HG03108 (cell line): ENCODE measurements at regions not wholly inside any gene's neighbourhood (a gene's known extent, or its start where the extent isn't known, plus 50 kb on each side); places are given as distances from the start of the nearest gene placed in this dataset.

Experiments used
- ATAC-seq: cut with Tn5 transposase; IDR thresholded peaks from one replicate; pipeline ENCODE4 v1.9.1; 2021; ENCODE audit warnings: moderate library complexity; ENCODE audit not compliant: unreplicated experiment

DNA sequence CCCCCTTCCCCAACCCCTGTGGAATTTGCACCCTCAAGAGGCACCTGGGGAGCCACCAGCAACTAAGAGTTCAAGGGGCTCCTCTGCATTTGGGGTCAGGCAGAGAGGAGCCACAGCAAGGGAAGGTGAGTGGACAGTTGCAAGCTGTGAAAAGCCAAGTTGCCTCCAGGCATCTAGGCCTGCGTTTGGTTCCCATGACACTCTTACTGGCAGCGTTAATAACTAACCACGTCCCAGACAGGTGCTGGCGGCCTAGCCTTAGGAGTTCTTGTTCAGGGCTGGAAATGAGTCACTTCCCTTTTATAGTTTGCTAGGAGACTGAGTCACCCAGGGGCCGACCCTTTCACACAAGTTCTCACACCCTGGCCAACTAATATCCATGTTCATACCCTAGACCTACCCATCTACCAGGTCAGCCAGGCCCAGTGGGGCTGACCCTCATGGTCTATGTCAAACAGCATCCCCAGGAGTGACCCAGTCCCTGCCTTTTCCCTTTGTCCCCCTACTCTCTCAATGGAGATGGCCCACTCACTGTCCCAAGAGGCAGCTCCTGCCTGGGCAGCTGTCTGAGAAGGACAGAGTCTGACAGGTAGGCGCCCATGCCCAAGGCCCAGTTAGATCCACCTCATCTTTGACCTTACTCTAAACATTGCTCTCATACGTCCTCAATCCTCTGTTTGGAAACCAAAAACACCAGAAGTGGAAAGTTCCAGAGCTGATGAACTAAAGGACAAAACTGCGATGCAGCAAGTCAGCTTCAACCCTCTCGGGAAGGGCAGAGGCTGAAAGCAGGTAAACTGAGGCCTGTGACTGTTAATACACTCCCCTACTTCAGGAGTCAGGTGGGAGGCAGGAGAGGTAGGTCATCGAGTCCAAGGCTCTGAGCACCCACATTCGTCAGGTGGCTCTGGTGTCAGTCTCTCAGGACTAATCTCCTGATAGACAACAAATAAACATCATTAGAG lies 300.6 kb downstream of the SOX9 start:
- peak; percentile 46 for ATAC-seq

- ATAC-seq = no peak
Observed at GRCh38 chr17:72422204-72422504, 301.3 kb downstream of the SOX9 start.

DNA sequence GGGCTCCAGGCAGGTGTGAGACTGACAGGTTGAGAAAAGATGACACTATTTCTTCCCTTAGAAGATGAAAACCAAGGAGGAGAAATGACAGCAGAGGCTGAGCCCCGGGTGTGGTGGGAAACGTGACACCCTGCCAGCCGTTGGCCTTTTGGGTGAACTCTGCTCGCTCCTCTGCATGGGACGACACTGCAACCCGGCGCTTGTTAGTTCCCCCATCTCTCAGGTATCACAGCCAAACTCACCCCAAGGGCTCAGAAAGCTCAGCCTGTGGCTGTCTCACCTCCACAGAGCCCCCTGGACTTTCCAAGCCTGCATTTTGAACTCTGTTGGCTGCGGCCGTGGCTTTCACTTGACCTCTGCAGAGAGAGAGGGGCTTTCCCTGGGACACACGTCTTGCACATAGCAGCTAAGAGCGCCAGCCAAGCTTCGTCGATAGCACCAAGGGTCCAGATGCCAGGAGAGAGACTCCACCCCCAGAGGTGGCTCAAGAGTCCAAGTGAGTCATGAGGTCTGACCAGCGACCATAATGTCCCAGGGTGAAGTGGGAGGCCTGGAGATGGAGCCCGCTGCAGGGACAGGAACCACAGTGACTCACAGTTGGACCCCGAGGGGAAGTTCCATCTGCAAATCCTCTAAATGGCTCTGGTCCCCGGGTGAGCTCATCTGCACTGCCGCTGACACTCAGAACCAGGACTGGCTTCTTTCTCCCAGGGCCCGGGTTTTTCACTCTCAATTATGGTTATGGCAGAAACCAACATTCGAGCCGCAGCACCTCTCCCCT lies 301.9 kb downstream of the SOX9 start:
- ATAC-seq = peak; percentile 38

GRCh38 chr17:72423286-72423589 lies 302.4 kb downstream of the SOX9 start:
- no peak for ATAC-seq

- no peak for ATAC-seq
Observed at GRCh38 chr17:72423718-72424117, 302.9 kb downstream of the SOX9 start.

- no peak for ATAC-seq
Observed at GRCh38 chr17:72424505-72425117, 303.8 kb downstream of the SOX9 start.

DNA sequence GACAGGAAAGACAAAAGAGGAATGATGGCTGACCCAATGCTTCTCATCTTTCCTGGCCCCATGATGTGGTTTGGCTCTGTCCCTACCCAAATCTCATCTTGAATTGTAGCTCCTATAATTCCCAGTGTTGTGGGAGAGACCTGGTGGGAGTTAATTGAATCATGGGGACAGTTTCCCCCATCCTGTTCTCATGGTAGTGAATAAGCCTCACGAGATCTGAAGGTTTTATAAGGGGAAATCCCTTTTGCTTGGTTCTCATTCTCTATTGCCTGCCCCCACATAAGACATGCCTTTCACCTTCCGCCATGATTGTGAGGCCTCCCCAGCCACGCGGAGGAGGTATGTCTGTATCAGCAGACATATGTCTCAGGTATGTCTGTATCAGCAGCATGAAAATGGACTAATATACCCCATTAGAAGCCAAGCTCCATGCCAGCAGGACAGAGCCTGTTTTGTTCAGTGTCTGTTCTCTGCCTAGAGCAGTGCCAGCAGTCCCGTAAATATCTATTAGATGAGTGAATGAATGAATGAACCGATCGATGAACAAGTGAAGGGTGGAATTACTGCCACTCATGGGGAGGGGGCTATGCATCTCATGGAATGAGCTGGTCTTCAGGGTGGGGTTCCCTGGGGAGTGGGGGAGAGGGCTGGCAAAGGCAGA lies 304.4 kb downstream of the SOX9 start:
- no peak for ATAC-seq

- ATAC-seq = no peak
Observed at GRCh38 chr17:72425794-72426168, 305.0 kb downstream of the SOX9 start.

DNA sequence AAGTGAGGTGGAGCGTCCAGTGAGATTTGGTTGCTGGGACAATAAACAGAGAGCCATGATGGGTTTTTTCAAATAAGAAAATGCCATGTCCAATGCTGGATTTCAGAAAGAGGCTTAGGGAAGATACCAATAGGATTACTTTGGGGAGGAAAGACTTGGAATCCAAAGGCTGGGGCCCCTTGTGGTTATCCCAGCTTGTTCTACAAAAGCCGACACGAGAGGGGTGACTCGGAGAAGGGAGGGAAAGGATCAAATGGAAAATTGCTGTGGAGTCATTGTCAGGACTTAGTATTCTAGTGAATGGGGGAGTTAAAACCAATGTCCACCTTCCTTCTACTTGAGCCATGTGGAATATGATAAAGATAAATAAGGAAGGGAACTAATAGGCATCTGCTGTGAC lies 305.5 kb downstream of the SOX9 start:
- no peak for ATAC-seq

DNA sequence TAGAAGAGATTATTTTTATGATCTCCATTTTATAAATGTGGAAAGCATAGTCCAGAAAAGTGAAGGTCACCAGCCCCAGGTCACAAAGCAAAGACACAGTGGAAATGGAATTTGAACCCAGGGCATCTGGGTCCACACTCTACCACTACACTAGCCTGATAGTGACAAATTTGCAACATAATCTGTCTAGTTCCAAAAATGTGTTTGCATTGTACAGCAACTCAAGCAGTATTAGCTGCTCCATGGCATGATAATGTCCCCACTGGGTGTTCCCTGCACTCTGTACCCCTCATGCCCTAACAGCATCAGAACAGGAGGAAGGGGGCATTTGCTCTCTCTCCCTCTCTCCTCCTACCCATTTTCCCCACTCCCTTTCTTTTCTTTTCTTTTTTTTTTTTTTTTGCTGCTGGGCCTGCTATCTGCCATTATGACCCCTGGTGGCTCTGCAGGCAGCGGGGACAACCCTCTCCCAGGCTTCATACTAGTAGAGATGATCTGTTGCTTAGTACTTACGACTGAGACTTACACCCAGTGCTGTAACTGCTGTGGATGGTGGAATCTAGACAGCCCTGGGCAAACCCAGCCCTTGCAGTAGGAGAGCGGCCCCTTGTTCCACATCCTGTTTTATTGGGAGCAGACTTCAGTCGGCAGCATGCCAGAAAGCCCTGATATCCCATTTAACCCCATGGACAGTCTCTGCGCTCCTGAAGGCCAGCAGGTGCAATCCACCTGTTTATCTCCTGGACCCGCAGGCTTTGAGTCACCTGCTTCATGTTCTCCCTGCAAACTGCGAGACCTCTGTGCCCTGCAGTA lies 306.3 kb downstream of the SOX9 start:
- ATAC-seq = no peak

- ATAC-seq = no peak
Observed at GRCh38 chr17:72427761-72428109, 306.9 kb downstream of the SOX9 start.

- no peak for ATAC-seq
Observed at GRCh38 chr17:72429066-72429638, 308.3 kb downstream of the SOX9 start.

- ATAC-seq = no peak
Observed at GRCh38 chr17:72430611-72431432, 310.0 kb downstream of the SOX9 start.

DNA sequence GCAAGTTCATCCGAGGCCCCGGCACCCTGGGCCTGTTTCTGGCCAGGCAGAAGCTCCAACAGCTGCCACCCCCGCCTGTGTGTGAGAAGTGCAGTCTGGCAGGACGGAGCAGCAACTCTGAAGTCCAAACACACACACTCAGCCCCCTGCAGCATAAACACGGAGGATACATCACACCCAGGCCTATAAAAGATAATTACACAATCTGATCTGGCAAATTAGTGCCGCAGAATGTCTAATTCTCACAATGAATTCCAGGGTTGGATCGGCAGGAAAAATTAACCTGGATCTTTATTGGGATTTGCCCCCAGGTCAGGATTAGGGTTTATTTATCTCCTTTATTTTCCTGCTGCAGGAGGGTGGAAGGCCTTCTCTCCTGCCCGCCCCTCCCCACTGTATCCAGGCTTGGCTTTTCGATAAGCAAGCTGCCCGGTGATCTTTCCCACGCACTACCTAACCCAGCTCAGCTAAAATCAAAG lies 311.4 kb downstream of the SOX9 start:
- no peak for ATAC-seq

DNA sequence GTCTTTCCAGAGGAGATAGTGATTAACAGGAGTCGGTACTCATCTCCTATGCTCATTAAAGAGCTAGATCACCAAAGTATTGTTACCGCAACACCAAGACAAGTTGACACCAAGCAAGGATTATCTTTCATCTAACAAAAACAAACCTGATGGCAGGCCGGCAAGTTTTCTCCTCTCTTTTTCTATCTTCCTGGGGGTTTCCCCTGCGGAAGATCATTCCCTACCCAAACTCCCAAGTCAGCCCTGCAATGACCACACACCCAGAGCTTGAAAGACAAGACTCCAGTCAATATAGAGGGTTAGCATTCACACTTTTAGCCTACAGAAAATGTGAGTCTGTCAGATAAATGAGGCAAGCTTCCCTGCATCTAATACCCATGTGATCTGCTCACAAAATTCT lies 312.1 kb downstream of the SOX9 start:
- ATAC-seq = no peak

DNA sequence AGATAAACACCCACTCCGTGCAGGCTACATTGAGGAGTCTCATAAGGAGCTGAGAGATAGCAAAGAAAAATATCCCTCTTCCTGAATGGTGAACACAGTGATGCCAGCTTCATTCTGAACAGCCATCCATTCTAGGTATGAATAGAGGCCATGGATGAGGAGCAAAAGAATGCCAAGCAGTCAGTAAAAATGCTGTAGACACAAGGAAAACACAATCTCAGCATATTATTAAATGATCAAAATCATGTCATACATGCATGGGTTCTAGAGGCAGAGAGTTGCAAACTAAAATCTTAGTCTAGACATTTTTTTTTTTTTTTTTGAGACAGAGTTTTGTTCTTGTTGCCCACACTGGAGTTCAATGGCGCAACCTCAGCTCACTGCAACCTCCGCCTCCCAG lies 313.0 kb downstream of the SOX9 start:
- no peak for ATAC-seq

- ATAC-seq = no peak
Observed at GRCh38 chr17:72434581-72434980, 313.8 kb downstream of the SOX9 start.

DNA sequence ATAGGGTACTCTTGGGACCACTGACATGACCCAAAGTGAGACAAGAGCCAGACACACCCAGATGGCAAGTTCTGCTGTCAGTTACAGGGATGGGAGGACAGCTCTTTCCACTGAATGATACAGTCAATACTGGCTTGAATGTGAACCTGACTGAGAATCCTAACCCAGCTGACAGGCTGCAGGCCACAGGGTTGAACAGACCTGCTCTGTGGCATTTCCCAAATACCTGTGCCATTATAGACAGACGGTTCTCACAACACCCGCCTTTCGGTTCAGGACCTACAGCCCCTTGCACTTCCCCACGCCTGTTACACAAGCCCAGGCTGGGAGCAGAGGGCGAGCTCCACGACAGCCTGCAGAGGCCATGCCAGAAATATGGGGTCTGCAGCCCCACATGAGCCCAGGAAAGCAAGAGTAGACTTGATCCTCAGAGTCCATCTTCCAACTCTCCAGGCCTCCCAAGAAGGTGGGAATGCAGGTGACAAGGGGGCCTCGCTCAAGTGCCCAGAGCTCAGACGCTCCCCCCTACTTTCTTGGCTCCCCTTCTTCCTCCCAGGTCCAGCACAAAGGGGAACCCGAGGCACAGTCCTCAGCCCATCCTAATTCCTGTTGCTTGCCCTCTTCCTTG lies 314.3 kb downstream of the SOX9 start:
- ATAC-seq = no peak

DNA sequence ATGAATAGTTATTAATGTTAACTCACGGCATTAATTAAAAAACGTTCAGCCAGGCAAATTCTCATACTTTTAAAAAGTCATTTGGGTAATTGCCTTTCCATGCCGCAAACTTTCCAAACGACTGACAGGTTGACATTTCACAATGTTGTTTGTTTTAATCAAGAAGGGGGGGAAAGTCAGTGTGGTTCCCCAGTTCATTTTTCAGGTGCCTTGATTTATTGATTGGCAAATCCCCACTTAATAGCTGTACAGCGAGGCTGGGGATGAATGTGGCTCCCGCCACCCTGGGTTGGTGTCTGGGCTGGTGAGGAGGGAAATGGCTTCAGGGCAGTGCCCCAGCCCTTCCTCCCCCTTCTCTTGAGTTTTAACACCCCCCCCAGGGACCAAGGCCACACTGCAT lies 318.0 kb downstream of the SOX9 start:
- no peak for ATAC-seq
